Dermis microvascular lymphatic vessel endothelial cell (primary cell): ENCODE measurements at regions not wholly inside any gene's neighbourhood (a gene's known extent, or its start where the extent isn't known, plus 50 kb on each side); places are given as distances from the start of the nearest gene placed in this dataset.
"Not testable (repeated sequence)": the region's sequence is repeated elsewhere in the genome, so short reads cannot be mapped to it uniquely, and the experiment has no call there.

Experiments used
- DNase-seq, 2 donors: peaks; one replicate each; pipeline versions ENCODE4 v3.0.0 to v3.0.0-alpha.2; 2010; ENCODE audit warnings: low read depth in 2 of 2

DNA sequence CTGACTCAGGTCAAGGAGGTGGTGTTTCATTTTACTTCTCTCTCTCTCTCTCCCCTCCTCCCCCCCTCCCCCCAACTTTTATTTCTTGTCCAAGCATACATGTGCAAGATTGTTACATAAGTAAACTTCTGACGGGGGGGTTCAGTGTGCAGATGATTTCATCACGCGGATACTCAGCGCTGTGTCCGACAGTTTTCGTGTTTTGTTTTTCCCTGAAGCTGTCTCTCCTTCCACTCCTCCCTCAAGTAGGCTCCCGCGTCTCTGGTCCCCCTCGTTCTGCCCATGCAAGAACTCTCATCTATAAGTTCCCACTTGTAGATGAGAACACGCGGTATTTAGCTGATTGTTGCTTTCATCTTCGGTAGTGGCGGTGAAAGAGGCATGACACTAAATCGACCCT is 111.0 kb upstream of the ANKRD30BL start:
- DNase-seq, result no peak

DNA sequence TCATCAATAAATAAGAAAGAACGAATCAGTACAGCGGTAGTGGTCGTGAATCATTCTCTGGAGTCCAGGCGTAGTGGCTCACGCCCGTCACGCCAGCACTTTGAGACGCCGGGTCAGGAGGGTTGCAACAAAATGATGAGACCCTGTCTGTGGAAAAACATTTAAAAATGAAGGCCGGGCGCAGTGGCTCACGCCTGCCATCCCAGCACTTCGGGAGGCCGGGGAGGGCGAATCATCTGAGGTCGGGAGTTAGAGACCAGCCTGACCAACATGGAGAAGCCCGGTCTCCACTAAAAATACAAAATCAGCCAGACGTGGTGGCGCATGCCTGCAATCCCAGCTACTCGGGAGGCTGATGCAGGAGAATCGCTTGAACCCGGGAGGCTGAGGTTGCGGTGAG is 111.8 kb upstream of the ANKRD30BL start:
- not testable (repeated sequence) for DNase-seq

GRCh38 chr2:132274000-132274399 is 112.2 kb upstream of the ANKRD30BL start:
- no peak for DNase-seq

DNA sequence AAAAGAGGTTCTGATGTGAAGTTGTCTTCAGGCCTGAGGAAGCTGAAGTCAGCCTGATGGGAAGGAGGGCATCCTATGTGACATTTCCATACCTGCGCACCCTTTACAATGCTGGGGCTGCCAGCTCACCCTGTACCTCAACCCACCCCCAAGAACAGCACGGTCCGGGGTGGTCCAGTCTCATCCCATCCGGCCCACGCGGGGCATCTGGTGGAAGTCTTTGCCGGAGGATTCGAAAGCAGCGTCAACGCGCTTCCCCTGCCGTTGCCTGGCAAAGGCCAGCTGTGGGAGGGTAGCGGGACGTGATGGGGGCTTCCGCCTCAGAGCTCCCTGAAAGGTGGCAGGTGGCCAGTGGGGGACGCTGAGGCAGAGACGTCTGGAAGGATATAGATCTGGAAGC is 113.6 kb upstream of the ANKRD30BL start:
- no peak for DNase-seq

GRCh38 chr2:132276571-132276981 is 114.8 kb upstream of the ANKRD30BL start:
- DNase-seq, result no peak

- no peak for DNase-seq
These were observed 116.5 kb upstream of the ANKRD30BL start for GRCh38 chr2:132278267-132278666.

DNA sequence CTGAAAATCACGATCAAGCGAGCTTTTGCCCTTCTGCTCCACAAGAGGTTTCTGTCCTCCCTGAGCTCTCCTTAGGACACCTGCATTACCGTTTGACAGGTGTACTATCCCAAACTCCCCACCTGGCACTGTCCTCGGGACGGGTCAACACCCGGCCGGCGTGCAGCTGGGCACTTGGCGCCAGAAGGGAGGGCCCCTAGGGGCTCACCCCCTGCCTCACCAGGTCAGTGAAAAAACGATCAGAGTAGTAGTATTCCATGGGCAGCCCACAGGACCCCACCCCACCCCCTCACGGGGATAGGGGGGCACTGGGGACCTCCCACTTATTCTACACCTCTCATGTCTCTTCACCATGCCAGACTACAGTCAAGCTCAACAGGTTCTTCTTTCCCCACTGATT is 117.6 kb upstream of the ANKRD30BL start:
- DNase-seq, result no peak

DNA sequence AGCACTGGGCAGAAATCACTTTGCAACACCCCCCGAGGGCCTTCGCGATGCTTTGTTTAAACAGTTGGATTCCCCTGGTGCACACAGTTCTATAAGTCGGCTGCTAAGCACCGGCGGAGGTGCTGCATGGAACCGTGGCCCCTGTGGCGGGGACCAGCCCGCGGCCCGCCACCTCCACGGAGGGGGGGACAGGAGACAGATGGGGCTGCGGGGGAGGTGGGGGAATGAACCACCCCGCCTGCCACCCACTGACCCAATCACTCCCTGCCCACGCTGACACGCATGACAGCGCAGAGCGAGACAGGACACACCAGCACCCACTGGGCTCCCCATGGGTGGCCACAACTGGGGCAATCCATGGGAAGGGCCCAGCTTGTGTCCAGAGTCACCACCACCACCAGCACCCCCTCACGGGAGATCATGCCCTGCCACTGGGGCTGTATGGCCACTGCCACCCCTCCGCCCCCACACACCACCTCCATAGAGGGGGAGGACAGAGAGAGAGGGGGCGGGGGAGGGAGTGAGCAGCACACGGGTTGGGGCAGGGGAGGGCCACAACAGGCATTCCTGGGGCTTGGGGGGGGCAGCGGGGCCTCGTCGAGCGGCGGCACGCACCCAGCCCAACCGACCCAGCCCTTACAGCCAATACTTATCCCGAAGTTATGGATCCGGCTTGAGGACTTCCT is 118.3 kb upstream of the ANKRD30BL start:
- no peak for DNase-seq

- no peak for DNase-seq
These were observed 119.2 kb upstream of the ANKRD30BL start for GRCh38 chr2:132280912-132281311.

DNA sequence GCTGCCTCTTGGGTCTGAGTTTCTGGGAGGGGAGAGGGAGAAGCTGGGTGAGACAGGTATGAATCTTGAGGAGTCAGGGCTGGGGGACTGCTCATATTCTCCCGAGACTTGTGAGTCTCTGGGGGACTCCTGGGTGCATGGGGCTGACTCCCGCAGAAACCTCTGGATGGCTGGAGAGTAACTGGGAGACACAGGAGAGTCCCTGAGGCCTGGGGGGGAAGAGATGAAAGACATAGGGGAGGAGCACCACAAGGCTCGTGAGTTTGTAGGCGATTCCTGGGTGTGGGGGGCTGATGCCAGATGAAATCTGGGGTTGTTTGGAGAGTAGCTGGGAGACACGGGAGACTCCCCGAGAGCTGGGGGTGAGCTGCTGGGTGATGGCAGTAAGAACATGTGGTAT is 120.4 kb upstream of the ANKRD30BL start:
- not testable (repeated sequence) for DNase-seq

DNA sequence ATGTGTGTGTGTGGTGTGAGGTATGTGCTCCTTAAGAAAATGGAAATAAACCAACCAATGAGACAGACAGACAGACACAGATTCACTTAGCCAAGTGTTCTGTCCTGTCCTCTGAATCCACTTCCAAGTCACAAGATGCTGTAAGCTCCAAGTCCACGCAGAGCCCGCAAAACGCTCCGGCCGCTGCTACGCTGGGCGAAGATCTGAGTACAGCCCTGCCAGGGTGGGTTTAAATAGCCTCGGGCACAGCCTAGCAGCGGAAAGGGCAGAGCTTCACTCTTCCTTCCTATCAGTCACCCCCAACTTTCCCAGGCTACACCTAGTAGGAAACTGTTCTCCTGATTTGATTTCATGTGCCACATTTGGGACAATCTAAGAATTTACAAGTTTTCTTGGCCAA is 121.2 kb upstream of the ANKRD30BL start:
- DNase-seq, result no peak

- not testable (repeated sequence) for DNase-seq
These were observed 124.6 kb upstream of the ANKRD30BL start for GRCh38 chr2:132286289-132286911.

DNA sequence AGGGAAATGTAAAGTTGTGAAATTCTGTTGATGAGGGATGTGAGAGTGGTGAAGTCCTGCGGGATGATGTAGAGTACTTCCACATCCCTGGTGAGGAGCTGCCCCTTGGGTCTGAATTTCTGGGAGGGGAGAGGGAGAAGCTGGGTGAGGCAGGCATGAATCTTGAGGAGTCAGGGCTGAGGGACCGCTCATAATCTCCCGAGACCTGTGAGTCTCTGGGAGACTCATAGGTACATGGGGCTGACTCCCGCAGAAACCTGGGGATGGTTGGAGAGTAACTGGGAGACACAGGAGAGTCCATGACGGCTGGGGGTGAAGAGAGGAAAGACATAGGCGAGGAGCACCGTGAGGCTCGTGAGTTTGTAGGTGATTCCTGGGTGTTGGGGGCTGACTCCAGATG is 126.2 kb upstream of the ANKRD30BL start:
- not testable (repeated sequence) for DNase-seq

- not testable (repeated sequence) for DNase-seq
These were observed 127.4 kb upstream of the ANKRD30BL start for GRCh38 chr2:132289138-132289537.

DNA sequence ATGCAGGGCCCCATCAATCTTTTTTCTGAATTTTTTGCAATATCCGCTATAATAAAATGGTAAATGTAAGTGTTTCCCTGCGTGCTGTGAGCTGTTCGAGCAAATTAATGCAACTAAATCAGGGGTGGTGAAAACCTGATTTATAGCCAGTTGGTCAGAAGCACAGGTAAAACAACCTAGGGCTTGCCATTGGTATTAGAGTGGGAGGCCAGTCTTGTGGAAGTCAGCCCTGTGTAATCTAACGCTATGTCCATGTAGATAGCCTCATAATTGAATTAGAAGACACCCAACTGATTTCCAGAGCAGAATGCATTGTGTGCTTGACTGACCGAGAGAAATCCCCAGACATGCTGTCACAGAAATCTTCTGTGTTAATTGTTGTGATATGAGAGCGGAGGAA is 126.8 kb upstream of the GPR39 start:
- not testable (repeated sequence) for DNase-seq

- not testable (repeated sequence) for DNase-seq
These were observed 115.8 kb upstream of the GPR39 start for GRCh38 chr2:132300592-132301378.

GRCh38 chr2:132304661-132305380 is 111.8 kb upstream of the GPR39 start:
- not testable (repeated sequence) for DNase-seq

DNA sequence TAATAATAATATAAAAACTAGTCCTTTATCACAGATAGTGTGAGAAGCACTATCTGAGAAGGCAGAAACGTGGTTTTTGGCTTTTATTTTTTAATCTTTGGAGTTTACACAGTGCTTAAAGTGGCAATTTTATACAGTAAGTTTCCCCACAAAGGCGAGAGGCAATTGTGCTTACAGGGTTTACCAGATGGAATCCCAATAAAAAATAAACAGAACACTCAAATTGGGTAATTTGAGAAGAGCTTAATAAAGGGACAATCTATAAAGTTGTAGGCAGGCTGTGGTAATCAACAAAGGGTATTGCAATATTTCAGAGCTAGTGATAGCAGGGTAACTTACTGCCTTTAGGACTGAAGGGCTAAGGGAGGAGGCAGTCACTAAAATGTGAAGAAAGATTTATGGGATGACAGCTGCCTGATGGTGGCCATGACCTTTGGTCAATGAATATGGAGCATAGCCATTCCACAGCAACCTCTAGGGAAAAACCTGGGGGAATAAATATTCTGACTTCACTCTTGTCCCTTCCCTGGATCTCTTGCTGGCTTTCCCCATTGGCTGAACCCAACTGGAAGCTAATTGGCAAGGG is 108.9 kb upstream of the GPR39 start:
- not testable (repeated sequence) for DNase-seq

GRCh38 chr2:132309203-132309602 is 107.4 kb upstream of the GPR39 start:
- DNase-seq, result not testable (repeated sequence)

- not testable (repeated sequence) for DNase-seq
These were observed 101.1 kb upstream of the GPR39 start for GRCh38 chr2:132315546-132315945.

- DNase-seq, result not testable (repeated sequence)
These were observed 99.5 kb upstream of the GPR39 start for GRCh38 chr2:132317026-132317680.
